Activated T-helper 17 cell treated with anti-CD3 and anti-CD28 coated beads, Interleukin-2, amount 50 U/mL, for 72 hours (primary cell): ENCODE measurements at regions not wholly inside any gene's neighbourhood (a gene's known extent, or its start where the extent isn't known, plus 50 kb on each side); places are given as distances from the start of the nearest gene placed in this dataset.

Source experiments
- ATAC-seq: fragments of 150-1000 bp; cut with Tn5 transposase; replicated peaks from 2 replicates; pipeline ENCODE4 v1.10.0; 2021; ENCODE audit warnings: mild to moderate bottlenecking, moderate library complexity
- H3K27ac Mint-ChIP-seq: one replicate; pipeline ENCODE4 v1.8.0; 2022; ENCODE audit warnings: mixed read lengths
- H3K27me3 Mint-ChIP-seq: one replicate; pipeline ENCODE4 v1.8.0; 2022; ENCODE audit warnings: mixed read lengths
- H3K36me3 Mint-ChIP-seq: one replicate; pipeline ENCODE4 v1.8.0; 2022; ENCODE audit warnings: low read depth, mild to moderate bottlenecking, mixed read lengths
- H3K4me1 Mint-ChIP-seq: one replicate; pipeline ENCODE4 v1.8.0; 2022; ENCODE audit warnings: mixed read lengths
- H3K4me3 Mint-ChIP-seq: one replicate; pipeline ENCODE4 v1.8.0; 2022; ENCODE audit warnings: mild to moderate bottlenecking, mixed read lengths
- H3K9me3 Mint-ChIP-seq: one replicate; pipeline ENCODE4 v1.8.0; 2022; ENCODE audit warnings: mixed read lengths

GRCh38 chr12:113664224-113664681, 192.6 kb upstream of the LHX5 start:
- no peak for ATAC-seq
- H3K4me3 Mint-ChIP-seq = no peak overlapping the region
- H3K27me3 Mint-ChIP-seq = peaks cover 17% of the 10 kb centered on the region
- no peaks in the 10 kb centered on the region for H3K36me3 Mint-ChIP-seq
- no peaks in the 10 kb centered on the region for H3K4me1 Mint-ChIP-seq
- H3K9me3 Mint-ChIP-seq = no peaks in the 10 kb centered on the region
- H3K27ac Mint-ChIP-seq = no peak overlapping the region

- H3K27me3 Mint-ChIP-seq = peaks cover 17% of the 10 kb centered on the region
- H3K9me3 Mint-ChIP-seq = no peaks in the 10 kb centered on the region
- ATAC-seq = no peak
- H3K4me3 Mint-ChIP-seq = no peak overlapping the region
- no peaks in the 10 kb centered on the region for H3K4me1 Mint-ChIP-seq
- no peaks in the 10 kb centered on the region for H3K36me3 Mint-ChIP-seq
- H3K27ac Mint-ChIP-seq = no peak overlapping the region
Measured at GRCh38 chr12:113663396-113663795, 191.7 kb upstream of the LHX5 start.

DNA sequence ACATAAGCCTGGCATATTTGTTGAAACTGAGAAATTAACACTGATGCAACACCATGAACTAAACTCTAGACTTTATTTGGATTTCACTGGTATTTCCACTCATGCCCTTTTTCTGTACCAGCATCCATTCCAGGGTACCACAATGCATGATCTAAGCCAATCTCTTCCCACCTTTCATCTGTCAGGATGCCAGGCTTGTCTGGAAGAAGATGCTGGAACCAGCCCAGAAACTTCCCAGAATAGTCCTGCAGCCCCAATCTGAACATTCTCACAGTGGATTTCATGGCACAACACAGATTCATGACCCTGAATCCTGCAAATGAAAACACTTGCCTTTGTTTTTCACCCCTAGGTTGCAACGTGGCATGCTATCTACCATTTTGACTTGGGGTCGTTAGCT, 189.3 kb upstream of the LHX5 start:
- ATAC-seq = no peak
- H3K9me3 Mint-ChIP-seq = no peaks in the 10 kb centered on the region
- no peak overlapping the region for H3K4me3 Mint-ChIP-seq
- H3K27me3 Mint-ChIP-seq = peaks cover 10% of the 10 kb centered on the region
- H3K36me3 Mint-ChIP-seq = no peaks in the 10 kb centered on the region
- H3K27ac Mint-ChIP-seq = no peak overlapping the region
- no peaks in the 10 kb centered on the region for H3K4me1 Mint-ChIP-seq

DNA sequence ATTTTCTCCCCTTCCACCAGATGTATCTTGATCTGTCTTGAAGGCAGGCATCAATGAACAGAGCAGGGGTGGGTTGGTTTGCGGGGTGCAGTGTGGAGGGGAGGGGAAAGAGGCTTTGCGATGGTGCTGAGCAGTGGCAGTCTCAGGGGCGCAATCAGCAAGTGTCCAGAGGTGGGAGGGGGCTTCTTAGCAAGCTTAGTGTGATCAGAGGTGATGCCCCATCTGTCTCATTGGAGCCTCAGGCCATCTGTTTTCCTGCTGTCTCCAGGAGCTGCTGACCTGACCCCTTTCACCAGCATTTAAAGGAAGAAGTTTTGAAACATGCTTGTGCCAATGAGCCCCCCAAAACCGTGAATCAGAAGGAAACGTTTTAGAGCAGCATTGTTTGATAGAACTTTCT, 187.7 kb upstream of the LHX5 start:
- Mint-ChIP-seq H3K27ac (no peak overlapping the region), H3K4me1 (no peaks in the 10 kb centered on the region), H3K4me3 (no peak overlapping the region), H3K9me3 (no peaks in the 10 kb centered on the region), H3K36me3 (no peaks in the 10 kb centered on the region), H3K27me3 (peaks cover 4% of the 10 kb centered on the region)
- no peak for ATAC-seq

DNA sequence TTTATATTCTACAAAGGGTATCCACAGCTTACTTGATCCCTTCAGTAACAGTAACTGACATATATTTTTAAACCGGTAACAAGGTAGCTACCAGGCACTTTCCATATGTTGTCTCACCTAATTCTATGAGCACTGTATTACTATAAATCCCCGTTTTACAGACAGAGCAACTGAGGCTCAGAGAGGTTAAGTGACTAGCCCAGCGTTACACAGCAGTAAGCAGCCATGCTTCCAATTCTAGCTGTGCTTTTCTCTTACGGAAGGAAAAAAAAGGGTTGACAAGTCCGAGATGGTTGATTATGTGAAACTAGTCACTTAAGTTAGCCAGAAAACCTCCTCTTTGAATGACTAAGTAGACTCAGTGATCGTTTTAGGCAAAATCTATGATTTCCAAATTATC, 187.3 kb upstream of the LHX5 start:
- H3K27me3 Mint-ChIP-seq = peaks cover 4% of the 10 kb centered on the region
- no peaks in the 10 kb centered on the region for H3K36me3 Mint-ChIP-seq
- no peaks in the 10 kb centered on the region for H3K9me3 Mint-ChIP-seq
- no peak overlapping the region for H3K27ac Mint-ChIP-seq
- no peak for ATAC-seq
- no peaks in the 10 kb centered on the region for H3K4me1 Mint-ChIP-seq
- no peak overlapping the region for H3K4me3 Mint-ChIP-seq

DNA sequence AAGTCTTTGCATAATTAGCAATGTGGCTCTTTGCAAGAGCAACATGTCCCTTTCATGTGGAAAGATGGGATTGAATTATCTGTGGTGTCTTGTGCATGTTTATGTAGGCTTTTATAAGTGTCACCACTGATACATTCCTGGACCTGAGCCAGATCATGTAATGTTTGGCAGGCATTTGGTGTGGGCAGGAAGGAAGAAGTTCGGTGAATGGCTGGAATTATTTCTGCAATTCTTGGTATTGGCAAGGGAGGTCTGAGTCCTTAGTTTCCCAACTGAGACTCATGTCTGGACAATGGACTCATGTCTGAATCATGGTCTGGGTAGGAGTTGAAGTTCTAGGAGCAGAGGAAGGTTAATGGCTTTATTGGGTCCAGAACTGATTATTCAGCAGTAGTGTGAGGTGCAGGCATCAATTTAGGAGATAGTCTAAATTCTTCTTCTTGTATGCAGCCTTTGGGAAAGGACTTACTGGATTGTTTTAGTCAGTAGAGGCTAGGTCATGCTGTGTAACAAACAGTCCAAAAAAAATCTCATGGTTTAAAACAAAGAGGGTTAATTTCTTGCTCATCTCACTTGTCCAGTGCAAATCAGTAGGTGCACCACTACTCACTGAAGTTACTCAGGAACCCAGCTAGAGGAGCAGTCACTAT, 186.5 kb upstream of the LHX5 start:
- Mint-ChIP-seq H3K4me1 (no peaks in the 10 kb centered on the region), H3K4me3 (no peak overlapping the region), H3K9me3 (no peaks in the 10 kb centered on the region), H3K27me3 (no peaks in the 10 kb centered on the region), H3K27ac (no peak overlapping the region), H3K36me3 (no peaks in the 10 kb centered on the region)
- no peak for ATAC-seq

DNA sequence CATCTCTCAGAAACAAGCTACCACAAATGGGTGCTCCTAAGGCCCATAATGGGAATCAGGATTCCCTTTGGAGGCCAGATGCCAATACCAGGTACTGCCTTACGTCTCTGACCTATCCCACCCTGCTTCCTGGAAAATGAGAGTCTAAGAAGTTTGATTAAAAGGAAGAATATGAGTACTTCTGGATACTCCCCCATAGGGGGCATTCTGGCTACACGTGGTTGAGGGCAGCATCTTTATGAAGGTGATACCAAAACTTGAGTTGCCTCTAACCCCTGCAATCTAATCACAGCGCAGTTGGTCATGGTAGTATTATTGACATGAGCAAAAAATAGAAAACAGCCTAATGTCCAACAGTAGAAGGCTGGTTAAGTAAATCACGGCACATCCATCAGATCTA, 184.2 kb upstream of the LHX5 start:
- Mint-ChIP-seq H3K27me3 (no peaks in the 10 kb centered on the region), H3K4me1 (no peaks in the 10 kb centered on the region), H3K9me3 (no peaks in the 10 kb centered on the region), H3K27ac (no peak overlapping the region), H3K36me3 (no peaks in the 10 kb centered on the region), H3K4me3 (no peak overlapping the region)
- ATAC-seq = no peak

- no peaks in the 10 kb centered on the region for H3K9me3 Mint-ChIP-seq
- ATAC-seq = no peak
- H3K4me3 Mint-ChIP-seq = no peak overlapping the region
- H3K36me3 Mint-ChIP-seq = no peaks in the 10 kb centered on the region
- H3K27me3 Mint-ChIP-seq = no peaks in the 10 kb centered on the region
- no peak overlapping the region for H3K27ac Mint-ChIP-seq
- no peaks in the 10 kb centered on the region for H3K4me1 Mint-ChIP-seq
Measured at GRCh38 chr12:113655479-113655878, 183.8 kb upstream of the LHX5 start.

DNA sequence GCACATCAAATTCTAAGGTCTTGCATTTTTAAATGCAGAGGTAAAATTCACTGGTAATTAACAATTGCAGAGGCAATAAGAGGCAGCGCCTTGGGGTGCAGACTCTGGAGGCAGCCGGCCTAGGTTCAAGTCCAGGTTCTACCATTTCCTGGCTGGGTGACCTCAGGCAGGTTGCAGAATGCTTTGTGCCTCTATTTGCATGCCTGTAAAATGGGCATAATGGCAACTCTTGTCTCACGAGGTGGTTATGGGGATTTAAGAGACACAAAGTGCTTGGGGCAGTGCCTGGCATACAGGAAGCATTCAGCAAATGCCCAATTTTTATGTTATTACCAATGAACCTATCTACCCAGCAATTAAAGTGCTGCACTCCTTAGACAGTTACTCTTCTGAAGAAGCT, 180.0 kb upstream of the LHX5 start:
- ATAC-seq = no peak
- H3K9me3 Mint-ChIP-seq = no peaks in the 10 kb centered on the region
- no peaks in the 10 kb centered on the region for H3K36me3 Mint-ChIP-seq
- no peaks in the 10 kb centered on the region for H3K4me1 Mint-ChIP-seq
- no peak overlapping the region for H3K4me3 Mint-ChIP-seq
- no peak overlapping the region for H3K27ac Mint-ChIP-seq
- H3K27me3 Mint-ChIP-seq = peaks cover 16% of the 10 kb centered on the region

DNA sequence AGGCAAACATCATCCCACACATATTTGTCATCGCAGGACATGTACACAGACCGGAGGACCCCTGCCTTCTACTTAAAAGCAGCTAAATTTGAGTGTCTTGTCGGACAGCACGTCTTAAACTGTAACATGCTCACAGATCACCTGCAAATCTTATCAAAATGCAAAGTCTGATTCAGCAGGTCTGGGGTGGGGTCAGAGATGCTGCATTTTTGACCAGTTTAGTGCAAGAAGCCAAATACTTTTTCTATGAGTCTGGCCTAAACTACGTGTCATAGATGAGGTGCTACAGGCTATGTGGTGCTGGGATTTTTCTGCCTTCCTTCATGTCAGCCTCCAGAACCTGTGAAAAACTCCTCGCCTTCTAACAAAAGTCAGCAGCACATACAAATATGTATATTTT, 178.8 kb upstream of the LHX5 start:
- Mint-ChIP-seq H3K9me3 (no peaks in the 10 kb centered on the region), H3K27ac (no peak overlapping the region), H3K4me3 (no peak overlapping the region), H3K36me3 (no peaks in the 10 kb centered on the region), H3K27me3 (peaks cover 19% of the 10 kb centered on the region), H3K4me1 (no peaks in the 10 kb centered on the region)
- no peak for ATAC-seq

- no peak overlapping the region for H3K4me3 Mint-ChIP-seq
- no peaks in the 10 kb centered on the region for H3K9me3 Mint-ChIP-seq
- H3K36me3 Mint-ChIP-seq = no peaks in the 10 kb centered on the region
- H3K4me1 Mint-ChIP-seq = no peaks in the 10 kb centered on the region
- no peak overlapping the region for H3K27ac Mint-ChIP-seq
- H3K27me3 Mint-ChIP-seq = peaks cover 27% of the 10 kb centered on the region
- no peak for ATAC-seq
Measured at GRCh38 chr12:113649256-113649830, 177.7 kb upstream of the LHX5 start.

GRCh38 chr12:113647048-113647447, 175.4 kb upstream of the LHX5 start:
- Mint-ChIP-seq H3K4me1 (no peaks in the 10 kb centered on the region), H3K36me3 (no peaks in the 10 kb centered on the region), H3K27me3 (peaks cover 38% of the 10 kb centered on the region), H3K9me3 (no peaks in the 10 kb centered on the region), H3K27ac (no peak overlapping the region), H3K4me3 (no peak overlapping the region)
- no peak for ATAC-seq

- no peak for ATAC-seq
- H3K27me3 Mint-ChIP-seq = peaks cover 45% of the 10 kb centered on the region
- no peak overlapping the region for H3K27ac Mint-ChIP-seq
- H3K9me3 Mint-ChIP-seq = no peaks in the 10 kb centered on the region
- no peaks in the 10 kb centered on the region for H3K36me3 Mint-ChIP-seq
- no peaks in the 10 kb centered on the region for H3K4me1 Mint-ChIP-seq
- H3K4me3 Mint-ChIP-seq = no peak overlapping the region
Measured at GRCh38 chr12:113645603-113646002, 173.9 kb upstream of the LHX5 start.

DNA sequence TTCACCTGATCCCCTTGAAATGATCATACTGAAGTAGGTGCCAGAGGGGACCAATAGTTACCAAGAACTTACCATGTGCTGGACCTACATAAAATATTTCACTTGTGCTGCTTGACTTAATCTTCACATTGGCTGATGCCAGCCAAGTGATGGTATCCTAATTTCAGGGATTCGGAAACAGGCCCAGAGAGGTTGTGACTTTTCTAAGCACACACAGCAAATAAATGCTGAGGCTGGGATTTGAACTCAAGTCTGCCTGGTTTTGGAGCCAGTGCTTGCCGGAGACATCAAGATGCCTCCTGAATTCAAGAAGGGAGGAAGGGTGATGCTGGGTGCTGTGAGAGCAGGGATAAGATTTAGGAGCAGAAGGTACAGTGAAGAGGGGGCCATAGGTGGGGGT, 173.5 kb upstream of the LHX5 start:
- H3K4me1 Mint-ChIP-seq = no peaks in the 10 kb centered on the region
- no peak overlapping the region for H3K4me3 Mint-ChIP-seq
- H3K27me3 Mint-ChIP-seq = peaks cover 47% of the 10 kb centered on the region
- ATAC-seq = no peak
- H3K9me3 Mint-ChIP-seq = no peaks in the 10 kb centered on the region
- H3K36me3 Mint-ChIP-seq = no peaks in the 10 kb centered on the region
- no peak overlapping the region for H3K27ac Mint-ChIP-seq

GRCh38 chr12:113643177-113643974, 171.7 kb upstream of the LHX5 start:
- H3K4me3 Mint-ChIP-seq = no peak overlapping the region
- H3K27me3 Mint-ChIP-seq = peaks cover 55% of the 10 kb centered on the region
- no peak for ATAC-seq
- H3K4me1 Mint-ChIP-seq = no peaks in the 10 kb centered on the region
- no peak overlapping the region for H3K27ac Mint-ChIP-seq
- no peaks in the 10 kb centered on the region for H3K36me3 Mint-ChIP-seq
- H3K9me3 Mint-ChIP-seq = no peaks in the 10 kb centered on the region
